ENCODE measurements at regions not wholly inside any gene's neighbourhood (a gene's known extent, or its start where the extent isn't known, plus 50 kb on each side); places are given as distances from the start of the nearest gene placed in this dataset.

DNA sequence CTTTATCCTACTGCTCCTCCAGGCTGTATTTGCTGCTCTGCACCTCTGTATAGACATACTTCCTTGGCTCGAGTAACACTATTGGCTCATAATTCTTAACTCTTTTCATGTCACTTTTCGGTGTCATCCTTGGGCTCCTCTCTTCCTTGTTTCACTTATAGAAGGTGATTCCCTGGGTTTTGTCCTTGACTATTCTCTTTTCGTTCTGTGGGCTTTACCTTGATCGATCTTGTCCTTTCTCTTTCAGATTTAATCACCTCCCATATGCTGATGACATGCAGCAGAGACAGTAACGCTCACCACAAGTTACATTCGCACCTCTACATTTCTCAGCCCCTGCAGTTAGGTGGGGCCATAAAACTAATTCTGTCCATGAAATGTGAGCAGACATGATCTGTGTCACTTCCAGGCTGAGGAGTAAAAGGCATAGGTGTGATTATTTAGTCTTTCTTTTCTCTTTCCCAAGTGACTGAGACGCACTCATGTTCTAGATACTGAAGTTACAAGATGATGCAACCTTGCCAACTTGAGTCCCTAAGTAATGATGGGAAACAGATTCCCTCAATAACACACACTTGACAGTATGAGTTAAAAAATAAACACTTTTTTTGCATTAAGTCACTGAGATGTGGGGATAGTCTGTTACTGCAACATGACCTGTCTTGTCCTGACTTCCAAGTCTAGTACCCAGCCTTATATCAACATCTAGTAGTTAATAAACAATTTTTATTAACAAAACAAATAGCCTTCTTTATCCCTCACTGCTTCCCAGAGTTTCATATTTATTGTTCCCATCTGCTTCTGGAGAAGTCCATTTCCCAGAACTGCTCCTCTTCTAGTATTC is 49.9 kb upstream of the HAO2 start:
- no peak for DNase-seq (ENCODE audit: low spot score)
- TF ChIP-seq, protein P1, sequence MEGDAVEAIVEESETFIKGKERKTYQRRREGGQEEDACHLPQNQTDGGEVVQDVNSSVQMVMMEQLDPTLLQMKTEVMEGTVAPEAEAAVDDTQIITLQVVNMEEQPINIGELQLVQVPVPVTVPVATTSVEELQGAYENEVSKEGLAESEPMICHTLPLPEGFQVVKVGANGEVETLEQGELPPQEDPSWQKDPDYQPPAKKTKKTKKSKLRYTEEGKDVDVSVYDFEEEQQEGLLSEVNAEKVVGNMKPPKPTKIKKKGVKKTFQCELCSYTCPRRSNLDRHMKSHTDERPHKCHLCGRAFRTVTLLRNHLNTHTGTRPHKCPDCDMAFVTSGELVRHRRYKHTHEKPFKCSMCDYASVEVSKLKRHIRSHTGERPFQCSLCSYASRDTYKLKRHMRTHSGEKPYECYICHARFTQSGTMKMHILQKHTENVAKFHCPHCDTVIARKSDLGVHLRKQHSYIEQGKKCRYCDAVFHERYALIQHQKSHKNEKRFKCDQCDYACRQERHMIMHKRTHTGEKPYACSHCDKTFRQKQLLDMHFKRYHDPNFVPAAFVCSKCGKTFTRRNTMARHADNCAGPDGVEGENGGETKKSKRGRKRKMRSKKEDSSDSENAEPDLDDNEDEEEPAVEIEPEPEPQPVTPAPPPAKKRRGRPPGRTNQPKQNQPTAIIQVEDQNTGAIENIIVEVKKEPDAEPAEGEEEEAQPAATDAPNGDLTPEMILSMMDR (IDR thresholded peaks at IDR 0.05), result no peak
- H3K4me3 ChIP-seq, result no peak overlapping the region
- no peak overlapping the region for H3K27ac ChIP-seq
